ENCODE measurements at regions not wholly inside any gene's neighbourhood (a gene's known extent, or its start where the extent isn't known, plus 50 kb on each side); places are given as distances from the start of the nearest gene placed in this dataset.

GRCh38 chr5:54825005-54825404 lies 160.4 kb downstream of the ESM1 start:
- TF ChIP-seq, protein P1, sequence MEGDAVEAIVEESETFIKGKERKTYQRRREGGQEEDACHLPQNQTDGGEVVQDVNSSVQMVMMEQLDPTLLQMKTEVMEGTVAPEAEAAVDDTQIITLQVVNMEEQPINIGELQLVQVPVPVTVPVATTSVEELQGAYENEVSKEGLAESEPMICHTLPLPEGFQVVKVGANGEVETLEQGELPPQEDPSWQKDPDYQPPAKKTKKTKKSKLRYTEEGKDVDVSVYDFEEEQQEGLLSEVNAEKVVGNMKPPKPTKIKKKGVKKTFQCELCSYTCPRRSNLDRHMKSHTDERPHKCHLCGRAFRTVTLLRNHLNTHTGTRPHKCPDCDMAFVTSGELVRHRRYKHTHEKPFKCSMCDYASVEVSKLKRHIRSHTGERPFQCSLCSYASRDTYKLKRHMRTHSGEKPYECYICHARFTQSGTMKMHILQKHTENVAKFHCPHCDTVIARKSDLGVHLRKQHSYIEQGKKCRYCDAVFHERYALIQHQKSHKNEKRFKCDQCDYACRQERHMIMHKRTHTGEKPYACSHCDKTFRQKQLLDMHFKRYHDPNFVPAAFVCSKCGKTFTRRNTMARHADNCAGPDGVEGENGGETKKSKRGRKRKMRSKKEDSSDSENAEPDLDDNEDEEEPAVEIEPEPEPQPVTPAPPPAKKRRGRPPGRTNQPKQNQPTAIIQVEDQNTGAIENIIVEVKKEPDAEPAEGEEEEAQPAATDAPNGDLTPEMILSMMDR (conservative IDR thresholded peaks at IDR 0.05; ENCODE audit: low read depth, low read length) = no peak
- TF ChIP-seq EZH2 (IDR thresholded peaks at IDR 0.05; ENCODE audit: low read length, unreplicated experiment) = no peak
